Loucy (cell line): ENCODE measurements at regions not wholly inside any gene's neighbourhood (a gene's known extent, or its start where the extent isn't known, plus 50 kb on each side); places are given as distances from the start of the nearest gene placed in this dataset.
"Not testable (repeated sequence)": the region's sequence is repeated elsewhere in the genome, so short reads cannot be mapped to it uniquely, and the experiment has no call there.

ENCODE experiments used
- H2AFZ ChIP-seq: fragments of 200-600 bp; sonication (generic); 2 replicates; pipeline ENCODE4 v1.6.0; 2016; ENCODE audit warnings: antibody characterized with exemption, mild to moderate bottlenecking, low read length, moderate library complexity
- H3F3A ChIP-seq: fragments of 200-600 bp; 2 replicates; pipeline ENCODE4 v1.6.0; 2016; ENCODE audit warnings: antibody characterized with exemption, low read depth, mild to moderate bottlenecking
- H3K27me3 ChIP-seq: fragments of 200-600 bp; sonication (generic); 2 replicates; pipeline ENCODE4 v1.6.1; 2014; ENCODE audit warnings: low read length, mild to moderate bottlenecking; ENCODE audit not compliant: insufficient read depth, poor library complexity, severe bottlenecking
- H3K36me3 ChIP-seq: fragments of 200-600 bp; sonication (generic); 2 replicates; pipeline ENCODE4 v1.6.1; 2016; ENCODE audit warnings: low read length; ENCODE audit not compliant: insufficient read depth
- H3K4me1 ChIP-seq: fragments of 200-600 bp; sonication (generic); 2 replicates; pipeline ENCODE4 v1.5.1; 2014; ENCODE audit warnings: low read length, mild to moderate bottlenecking; ENCODE audit not compliant: insufficient read depth, poor library complexity, severe bottlenecking
- H3K4me2 ChIP-seq: fragments of 200-600 bp; sonication (generic); 2 replicates; pipeline ENCODE4 v1.6.0; 2014; ENCODE audit warnings: antibody characterized with exemption, low read length, low read depth, mild to moderate bottlenecking; ENCODE audit not compliant: poor library complexity, severe bottlenecking
- H3K4me3 ChIP-seq: fragments of 200-600 bp; sonication (generic); 2 replicates; pipeline ENCODE4 v1.5.1; 2014; ENCODE audit warnings: low read length, mild to moderate bottlenecking, mixed read lengths; ENCODE audit not compliant: poor library complexity, severe bottlenecking
- H3K79me2 ChIP-seq: fragments of 200-600 bp; sonication (generic); 2 replicates; pipeline ENCODE4 v1.6.1; 2014; ENCODE audit warnings: low read length; ENCODE audit not compliant: insufficient read depth
- H3K9ac ChIP-seq: fragments of 200-600 bp; sonication (generic); 2 replicates; pipeline ENCODE4 v1.6.0; 2014; ENCODE audit warnings: mild to moderate bottlenecking, low read depth, low read length, moderate library complexity; ENCODE audit not compliant: poor library complexity, severe bottlenecking
- H3K9me2 ChIP-seq: fragments of 200-600 bp; sonication (generic); replicated peaks from 2 replicates; pipeline ENCODE4 v1.6.1; 2016; ENCODE audit warnings: low read depth, low read length, mixed read lengths
- H3K9me3 ChIP-seq: fragments of 200-600 bp; sonication (generic); 2 replicates; pipeline ENCODE4 v1.6.1; 2014; ENCODE audit warnings: mild to moderate bottlenecking, antibody characterized with exemption, low read length, low read depth; ENCODE audit not compliant: insufficient read depth
- H4K20me1 ChIP-seq: fragments of 200-600 bp; sonication (generic); 2 replicates; pipeline ENCODE4 v1.6.0; 2014; ENCODE audit warnings: antibody characterized with exemption, low read length, mild to moderate bottlenecking; ENCODE audit not compliant: insufficient read depth, poor library complexity, severe bottlenecking
- EZH2phosphoT487 ChIP-seq: fragments of 200-600 bp; IDR thresholded peaks from 2 replicates; pipeline ENCODE4 v1.6.1; 2018; ENCODE audit warnings: antibody characterized with exemption, mild to moderate bottlenecking, moderate library complexity, borderline replicate concordance
- TF ChIP-seq, protein P1 (sequence below): fragments of 200-600 bp; sonication (generic); conservative IDR thresholded peaks from 2 replicates; pipeline ENCODE4 v1.5.1; 2014; ENCODE audit warnings: mild to moderate bottlenecking, antibody characterized with exemption, low read length

- no peaks in the 10 kb centered on the region for H3K79me2 ChIP-seq
- H3K9me3 ChIP-seq: peaks cover 2% of the 10 kb centered on the region; the same call in 1 of the 2 replicates
- no peak overlapping the region for H3K4me3 ChIP-seq
- no peak for TF ChIP-seq EZH2phosphoT487
- TF ChIP-seq, protein P1, sequence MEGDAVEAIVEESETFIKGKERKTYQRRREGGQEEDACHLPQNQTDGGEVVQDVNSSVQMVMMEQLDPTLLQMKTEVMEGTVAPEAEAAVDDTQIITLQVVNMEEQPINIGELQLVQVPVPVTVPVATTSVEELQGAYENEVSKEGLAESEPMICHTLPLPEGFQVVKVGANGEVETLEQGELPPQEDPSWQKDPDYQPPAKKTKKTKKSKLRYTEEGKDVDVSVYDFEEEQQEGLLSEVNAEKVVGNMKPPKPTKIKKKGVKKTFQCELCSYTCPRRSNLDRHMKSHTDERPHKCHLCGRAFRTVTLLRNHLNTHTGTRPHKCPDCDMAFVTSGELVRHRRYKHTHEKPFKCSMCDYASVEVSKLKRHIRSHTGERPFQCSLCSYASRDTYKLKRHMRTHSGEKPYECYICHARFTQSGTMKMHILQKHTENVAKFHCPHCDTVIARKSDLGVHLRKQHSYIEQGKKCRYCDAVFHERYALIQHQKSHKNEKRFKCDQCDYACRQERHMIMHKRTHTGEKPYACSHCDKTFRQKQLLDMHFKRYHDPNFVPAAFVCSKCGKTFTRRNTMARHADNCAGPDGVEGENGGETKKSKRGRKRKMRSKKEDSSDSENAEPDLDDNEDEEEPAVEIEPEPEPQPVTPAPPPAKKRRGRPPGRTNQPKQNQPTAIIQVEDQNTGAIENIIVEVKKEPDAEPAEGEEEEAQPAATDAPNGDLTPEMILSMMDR: no peak
- H3K36me3 ChIP-seq: no peaks in the 10 kb centered on the region
- H4K20me1 ChIP-seq: no peaks in the 10 kb centered on the region
- H3F3A ChIP-seq: no peaks in the 10 kb centered on the region
- H3K9ac ChIP-seq: no peak overlapping the region
- no peak overlapping the region for H2AFZ ChIP-seq
- no peaks in the 10 kb centered on the region for H3K27me3 ChIP-seq
- H3K4me1 ChIP-seq: no peaks in the 10 kb centered on the region
- no peaks in the 10 kb centered on the region for H3K9me2 ChIP-seq
- no peak overlapping the region for H3K4me2 ChIP-seq
Observed at GRCh38 chr20:24418731-24419130, 50.7 kb upstream of the SYNDIG1 start.

GRCh38 chr20:24417485-24417884 is 51.9 kb upstream of the SYNDIG1 start:
- TF ChIP-seq, protein P1: no peak
- TF ChIP-seq EZH2phosphoT487: no peak
- Histone ChIP-seq H3K4me2 (no peak overlapping the region), H3K79me2 (no peaks in the 10 kb centered on the region)

GRCh38 chr20:24415444-24415843 is 54.0 kb upstream of the SYNDIG1 start:
- H3K9me3 ChIP-seq, H3K36me3 ChIP-seq, H3F3A ChIP-seq, H3K4me2 ChIP-seq, H3K9ac ChIP-seq, H3K4me3 ChIP-seq, H4K20me1 ChIP-seq, H3K79me2 ChIP-seq, H2AFZ ChIP-seq, H3K27me3 ChIP-seq, H3K9me2 ChIP-seq, H3K4me1 ChIP-seq: not testable (repeated sequence)

More at GRCh38 chr20:24417485-24417884, 51.9 kb upstream of the SYNDIG1 start:
- Histone ChIP-seq H3K36me3 (no peaks in the 10 kb centered on the region), H3K9me3 (peaks cover 2% of the 10 kb centered on the region; the same call in 1 of the 2 replicates), H3K27me3 (no peaks in the 10 kb centered on the region), H2AFZ (no peak overlapping the region), H3F3A (no peaks in the 10 kb centered on the region), H4K20me1 (no peaks in the 10 kb centered on the region), H3K4me1 (no peaks in the 10 kb centered on the region), H3K9me2 (no peaks in the 10 kb centered on the region), H3K9ac (no peak overlapping the region), H3K4me3 (no peak overlapping the region)

- Histone ChIP-seq H3F3A (no peaks in the 10 kb centered on the region), H3K4me3 (no peak overlapping the region), H3K9me3 (peaks cover 2% of the 10 kb centered on the region; the same call in 1 of the 2 replicates), H3K9ac (no peak overlapping the region), H3K79me2 (no peaks in the 10 kb centered on the region), H3K9me2 (no peaks in the 10 kb centered on the region), H3K36me3 (no peaks in the 10 kb centered on the region), H2AFZ (no peak overlapping the region), H3K4me2 (no peak overlapping the region), H4K20me1 (no peaks in the 10 kb centered on the region), H3K27me3 (no peaks in the 10 kb centered on the region), H3K4me1 (no peaks in the 10 kb centered on the region)
- TF ChIP-seq EZH2phosphoT487: no peak
- TF ChIP-seq, protein P1: no peak
Observed at GRCh38 chr20:24411834-24412216, 57.6 kb upstream of the SYNDIG1 start.
